HG02623 (cell line): ENCODE measurements at regions not wholly inside any gene's neighbourhood (a gene's known extent, or its start where the extent isn't known, plus 50 kb on each side); places are given as distances from the start of the nearest gene placed in this dataset.

Source experiments
- ATAC-seq: cut with Tn5 transposase; IDR thresholded peaks from one replicate; pipeline ENCODE4 v1.9.1; 2021; ENCODE audit warnings: moderate library complexity; ENCODE audit not compliant: unreplicated experiment

DNA sequence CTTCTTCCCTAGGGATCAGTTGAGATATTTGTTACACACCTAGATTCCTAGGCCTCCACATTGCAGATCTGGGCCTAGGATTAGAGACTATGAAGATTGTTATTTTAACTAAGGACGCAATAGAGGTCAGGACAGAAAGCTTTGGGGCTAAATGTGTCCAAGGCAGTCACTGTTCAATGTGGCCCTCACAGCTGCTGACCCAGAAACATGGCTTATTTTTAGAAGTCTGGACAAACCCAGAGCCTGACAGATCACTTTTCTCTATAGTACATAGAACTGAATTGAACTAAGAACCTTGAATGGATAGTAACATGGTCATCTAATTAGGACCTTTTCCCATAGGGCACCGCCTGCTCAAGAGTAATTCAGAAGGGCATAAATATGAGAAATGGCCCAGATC lies 146.6 kb upstream of the AUTS2 start:
- ATAC-seq: no peak

DNA sequence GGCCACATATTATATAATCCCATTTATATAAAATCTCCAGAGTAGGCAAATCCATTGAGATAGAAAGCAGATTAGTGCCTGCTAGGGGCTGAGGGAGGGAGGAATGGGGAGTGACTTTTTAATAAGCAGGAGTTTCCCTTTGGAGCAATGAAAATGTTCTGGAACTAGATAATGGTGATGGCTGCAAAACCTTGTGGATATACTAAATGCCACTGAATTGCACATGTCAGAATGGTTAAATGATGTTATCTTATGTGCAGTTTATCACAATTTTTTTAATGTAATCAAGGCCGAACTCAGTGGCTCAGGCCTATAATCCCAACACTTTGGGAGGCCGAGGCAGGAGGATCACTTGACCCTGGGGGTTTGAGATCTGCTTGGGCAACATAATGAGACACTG lies 145.5 kb upstream of the AUTS2 start:
- ATAC-seq: no peak

DNA sequence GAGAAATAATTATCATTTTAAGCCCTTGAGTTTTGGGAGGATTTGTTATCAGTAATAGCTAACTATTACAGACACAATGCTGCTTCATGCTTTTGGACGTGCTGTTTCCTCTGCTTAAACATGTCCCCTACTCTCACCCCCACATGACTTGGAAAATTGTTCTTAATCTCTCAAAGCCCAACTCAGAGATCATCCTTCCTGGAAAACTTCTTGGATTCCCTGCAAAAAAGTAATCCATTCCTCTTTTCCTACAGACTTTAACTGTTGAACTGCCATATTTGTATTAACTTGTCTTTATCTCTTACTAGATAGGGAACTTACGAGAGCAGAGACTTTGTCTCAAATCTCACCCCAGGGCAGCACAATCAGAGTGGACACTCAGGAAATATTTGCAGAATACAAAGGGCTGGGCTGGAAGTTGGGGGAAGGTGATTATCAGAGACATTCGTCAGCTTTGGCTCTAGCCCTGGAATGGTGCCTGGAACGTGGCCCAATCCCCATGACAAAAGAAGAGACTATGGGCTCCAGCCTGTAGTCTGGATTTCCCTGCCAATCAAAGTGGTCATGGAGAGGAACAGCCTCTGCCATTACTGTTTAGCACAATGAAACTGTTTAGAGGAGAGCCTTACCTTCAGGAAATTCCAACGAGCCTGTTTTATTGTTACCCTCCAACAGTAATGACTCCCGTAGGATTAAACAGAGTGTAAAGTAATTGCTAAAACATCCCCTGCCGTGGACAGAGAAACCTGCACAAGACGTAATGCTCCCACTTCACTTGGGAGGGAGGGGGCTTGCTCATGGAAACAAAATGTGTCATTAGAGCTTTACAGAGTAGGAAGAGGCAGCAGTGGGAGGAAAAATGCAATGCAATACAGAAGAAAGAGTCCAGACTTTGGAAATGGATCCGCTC lies 140.4 kb upstream of the AUTS2 start:
- ATAC-seq: no peak

DNA sequence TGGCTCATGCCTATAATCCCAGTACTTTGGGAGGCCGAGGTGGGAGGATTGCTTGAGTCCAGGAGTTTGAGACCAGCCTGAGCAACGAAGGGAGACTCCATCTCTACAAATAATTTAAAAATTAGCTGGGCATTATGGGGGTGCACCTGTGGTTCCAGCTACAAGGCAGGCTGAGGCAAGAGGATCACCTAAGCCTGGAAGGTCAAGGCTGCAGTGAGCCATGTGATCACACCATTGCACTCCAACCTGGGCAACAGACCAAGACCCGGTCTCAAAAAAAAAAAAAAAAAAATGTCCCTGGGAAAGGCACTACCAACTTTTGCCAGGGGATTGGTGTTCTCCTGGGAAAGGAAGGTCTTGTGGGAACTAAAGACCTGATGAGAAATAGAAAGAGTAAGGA lies 134.2 kb upstream of the AUTS2 start:
- no peak for ATAC-seq

DNA sequence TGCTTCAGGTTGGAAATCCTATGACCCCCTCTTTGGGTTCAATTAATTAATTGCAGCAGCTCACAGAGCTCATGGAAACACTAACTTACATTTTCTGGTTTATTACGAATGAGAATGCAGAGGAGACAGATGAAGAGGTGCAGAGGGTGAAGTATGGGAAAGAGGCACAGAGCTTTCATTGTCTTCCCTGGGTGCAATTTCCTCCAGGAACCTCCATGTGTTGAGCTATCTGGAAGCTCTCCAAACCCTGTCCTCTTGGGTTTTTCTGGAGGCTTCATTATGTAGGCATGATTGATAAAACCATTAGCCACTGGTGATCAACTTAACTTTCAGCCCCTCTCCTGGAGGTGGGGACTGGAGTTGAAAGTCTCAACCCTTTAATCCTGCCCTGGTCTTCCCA lies 133.0 kb upstream of the AUTS2 start:
- no peak for ATAC-seq

DNA sequence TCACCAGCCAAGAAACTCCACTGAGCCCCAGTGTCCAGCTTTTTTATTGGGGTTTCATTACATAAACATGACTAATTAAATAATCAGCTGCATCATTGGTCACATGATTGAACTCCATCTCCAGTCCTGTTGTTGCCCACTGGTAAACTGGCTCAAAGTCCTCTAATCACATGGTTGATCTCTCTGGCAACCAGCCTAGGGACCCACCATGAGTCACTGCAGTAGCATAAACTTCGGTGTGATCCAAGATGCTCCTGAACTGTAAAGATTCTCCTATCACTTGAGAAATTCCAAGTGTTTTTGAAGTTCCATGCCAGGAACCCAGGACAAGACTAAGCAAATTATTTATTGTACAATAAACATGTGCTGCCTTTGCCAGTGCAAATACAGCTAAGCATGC lies 130.4 kb upstream of the AUTS2 start:
- ATAC-seq: no peak

DNA sequence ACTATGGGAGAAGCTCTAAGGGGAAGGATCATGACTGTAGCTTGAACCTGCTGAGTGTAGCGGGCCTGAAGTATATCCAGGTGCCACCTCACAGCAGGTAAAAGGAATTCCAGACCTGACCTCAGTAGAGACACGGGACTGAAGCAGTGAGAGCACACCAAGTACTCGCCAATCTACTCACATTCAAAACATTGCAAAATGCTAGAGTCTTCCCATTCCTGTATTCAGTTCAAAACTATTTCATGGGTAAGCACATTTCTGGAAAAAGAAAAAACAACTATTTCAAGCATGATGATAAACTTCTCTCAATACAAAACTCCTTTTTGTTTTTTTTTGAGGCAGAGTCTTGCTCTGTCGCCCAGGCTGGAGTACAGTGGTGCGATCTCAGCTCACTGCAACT lies 121.9 kb upstream of the AUTS2 start:
- no peak for ATAC-seq

DNA sequence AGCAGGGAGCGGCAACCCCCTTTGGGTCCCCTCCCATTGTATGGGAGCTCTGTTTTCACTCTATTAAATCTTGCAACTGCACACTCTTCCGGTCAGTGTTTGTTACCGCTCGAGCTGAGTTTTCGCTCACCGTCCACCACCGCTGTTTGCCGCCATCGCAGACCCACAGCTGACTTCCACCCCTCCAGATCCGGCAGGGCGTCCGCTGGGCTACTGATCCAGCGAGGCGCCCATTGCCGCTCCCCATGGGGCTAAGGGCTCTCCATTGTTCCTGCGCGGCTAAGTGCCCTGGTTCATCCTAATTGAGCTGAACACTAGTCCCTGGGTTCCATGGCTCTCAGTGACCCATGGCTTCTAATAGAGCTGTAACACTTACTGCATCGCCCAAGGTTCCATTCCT lies 115.6 kb upstream of the AUTS2 start:
- ATAC-seq: no peak

DNA sequence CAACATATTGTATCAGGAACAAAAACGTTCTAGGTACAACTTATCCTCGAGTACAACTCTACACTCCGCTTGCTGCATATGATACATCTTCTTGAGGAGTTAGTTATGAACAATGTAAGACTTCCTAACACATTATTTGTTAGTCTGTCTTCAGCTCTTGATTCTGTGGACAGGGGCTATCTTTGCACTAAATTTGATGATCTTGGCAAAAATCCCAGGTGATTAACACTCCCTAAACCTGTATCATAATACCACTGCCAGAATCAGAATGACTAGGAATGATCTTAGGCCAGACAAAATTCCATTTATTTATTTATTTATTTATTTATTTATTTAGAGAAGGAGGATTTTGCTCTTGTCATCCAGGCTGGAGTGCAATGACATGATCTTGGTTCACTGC lies 108.7 kb upstream of the AUTS2 start:
- ATAC-seq: no peak

DNA sequence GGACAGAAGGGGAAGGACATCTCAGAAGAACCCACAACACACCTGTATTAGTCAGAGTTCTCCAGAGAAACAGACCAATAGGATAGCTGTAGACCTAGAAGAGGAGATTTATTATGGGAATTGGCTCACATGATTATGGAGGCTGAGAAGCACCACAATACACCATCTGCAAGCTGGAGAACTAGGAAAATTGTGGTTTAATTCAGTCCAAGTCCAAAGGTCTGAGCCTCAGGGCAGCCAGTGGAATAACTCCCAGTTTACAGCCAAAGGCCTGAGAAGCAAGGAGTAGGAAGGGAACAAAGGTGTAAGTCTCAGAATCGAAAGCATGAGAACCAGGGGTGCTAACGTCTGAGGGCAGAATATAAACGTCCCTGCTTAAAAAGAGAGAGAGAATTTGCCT lies 99.6 kb upstream of the AUTS2 start:
- no peak for ATAC-seq

DNA sequence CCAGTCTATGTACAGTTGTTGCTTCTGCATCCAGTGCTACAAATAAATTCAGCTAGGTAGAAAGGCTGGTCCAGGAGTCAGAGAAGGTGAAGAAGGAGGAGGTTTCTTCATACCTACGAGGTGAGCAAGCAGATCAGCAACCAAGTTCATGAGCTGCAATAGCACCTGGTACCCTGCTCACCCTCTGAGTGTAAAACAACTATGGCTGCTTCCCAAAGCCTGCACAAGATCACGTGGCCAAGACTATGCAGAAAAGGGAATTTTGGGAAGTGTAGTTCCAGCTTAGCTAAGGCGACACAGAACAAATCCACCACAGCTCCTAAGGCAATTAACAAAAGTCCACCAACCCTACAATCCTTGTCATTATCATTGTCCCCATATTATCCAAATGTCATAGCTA lies 95.9 kb upstream of the AUTS2 start:
- no peak for ATAC-seq

DNA sequence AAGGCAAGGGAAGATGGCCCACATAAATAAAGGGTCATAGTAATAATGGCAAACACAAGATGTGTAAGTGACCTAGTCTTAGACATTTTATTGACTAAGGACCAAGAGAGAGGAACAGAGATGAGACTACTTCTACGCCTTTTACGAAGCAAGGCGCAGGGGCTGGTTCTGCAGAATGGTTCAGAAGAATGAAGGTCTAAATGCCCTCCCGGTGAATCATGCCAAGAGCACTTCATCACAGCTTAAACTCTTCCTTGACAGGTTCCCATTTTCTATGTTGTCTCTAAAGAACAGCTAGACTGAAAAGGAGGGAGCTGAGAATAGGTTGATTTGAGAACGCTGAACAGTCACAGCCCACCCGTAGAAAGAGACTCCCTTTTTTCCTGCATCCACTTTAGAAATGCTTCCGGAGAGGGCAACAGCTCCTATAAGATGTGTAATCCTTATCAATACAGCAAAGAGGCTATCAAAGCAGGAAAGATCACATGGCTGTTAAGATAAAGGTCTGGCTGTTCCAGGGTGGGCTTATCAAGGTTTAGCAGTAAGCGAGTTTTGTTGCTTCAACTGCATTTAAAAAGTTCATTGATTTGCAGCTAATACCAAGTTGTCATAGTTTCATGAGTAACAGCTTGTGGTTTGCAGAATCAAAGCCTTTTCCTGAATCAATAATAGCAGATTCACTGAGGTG lies 93.4 kb upstream of the AUTS2 start:
- ATAC-seq: no peak

DNA sequence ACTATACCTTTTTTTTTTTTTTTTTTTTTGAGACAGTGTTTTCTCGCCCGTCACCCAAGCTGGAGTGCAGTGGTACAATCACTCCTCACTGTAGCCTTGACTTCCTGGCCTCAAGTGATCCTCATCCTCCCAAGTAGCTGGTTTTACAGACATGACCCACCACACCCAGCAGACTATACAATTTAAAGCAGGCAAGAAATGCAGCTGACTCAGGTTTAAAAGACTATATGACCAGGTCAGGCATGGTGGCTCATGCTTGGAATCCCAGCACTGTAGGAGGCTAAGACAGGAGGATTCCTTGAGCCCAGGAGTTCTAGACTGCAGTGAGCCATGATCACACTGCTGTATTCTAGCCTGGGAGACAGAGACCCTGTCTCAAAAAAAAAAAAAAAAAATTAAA lies 89.5 kb upstream of the AUTS2 start:
- no peak for ATAC-seq

DNA sequence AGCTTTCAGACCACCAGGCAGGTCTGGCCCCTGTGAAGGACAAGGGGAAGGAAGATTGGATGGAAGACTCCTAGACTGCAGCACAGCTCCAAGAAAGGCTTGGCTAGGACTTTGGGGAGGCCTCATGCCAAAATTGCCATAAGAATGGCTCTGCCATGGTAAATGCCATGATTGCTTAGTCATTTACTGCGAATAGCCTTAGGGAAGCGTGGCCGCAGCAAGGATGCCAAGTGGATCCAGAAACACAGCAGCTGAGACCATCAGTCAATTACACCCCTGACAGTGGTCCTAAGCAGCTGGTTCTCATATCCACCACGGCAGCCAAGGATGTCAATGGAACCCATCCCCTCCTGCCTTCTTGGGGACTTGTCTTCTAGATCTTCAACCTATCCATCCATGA lies 88.2 kb upstream of the AUTS2 start:
- no peak for ATAC-seq

DNA sequence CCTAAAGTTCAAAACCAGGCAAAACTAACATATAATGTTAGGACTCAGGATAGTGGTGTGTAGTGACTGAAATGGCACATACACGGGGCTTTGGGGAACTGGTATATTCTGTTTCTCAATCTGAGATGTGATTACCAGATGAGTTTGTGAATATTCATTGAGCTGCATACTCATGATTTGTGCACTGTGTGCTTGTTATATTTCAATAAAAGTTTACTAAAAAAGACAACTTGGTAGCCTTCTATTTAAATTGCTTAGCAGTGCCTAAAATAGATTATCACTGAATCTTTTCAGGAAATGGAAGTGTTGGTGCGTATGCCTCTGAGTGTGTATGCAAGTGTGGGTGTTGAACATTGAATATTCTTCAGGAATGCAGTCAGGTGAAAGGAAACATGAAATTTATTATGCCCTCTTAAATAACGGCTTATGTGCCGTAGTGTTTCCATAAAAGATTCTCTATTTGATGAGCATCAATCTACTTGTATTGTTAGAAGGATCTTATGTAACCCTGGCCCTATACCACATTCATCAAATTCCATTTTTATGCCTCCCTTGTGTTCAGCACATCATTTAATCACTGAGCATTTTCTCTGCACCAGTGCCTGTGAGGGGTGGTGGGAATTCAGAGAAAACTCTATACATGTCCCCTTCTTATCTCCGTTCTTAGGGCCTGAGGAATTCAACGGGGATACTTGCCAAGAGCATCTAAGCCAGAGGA lies 82.6 kb upstream of the AUTS2 start:
- no peak for ATAC-seq

DNA sequence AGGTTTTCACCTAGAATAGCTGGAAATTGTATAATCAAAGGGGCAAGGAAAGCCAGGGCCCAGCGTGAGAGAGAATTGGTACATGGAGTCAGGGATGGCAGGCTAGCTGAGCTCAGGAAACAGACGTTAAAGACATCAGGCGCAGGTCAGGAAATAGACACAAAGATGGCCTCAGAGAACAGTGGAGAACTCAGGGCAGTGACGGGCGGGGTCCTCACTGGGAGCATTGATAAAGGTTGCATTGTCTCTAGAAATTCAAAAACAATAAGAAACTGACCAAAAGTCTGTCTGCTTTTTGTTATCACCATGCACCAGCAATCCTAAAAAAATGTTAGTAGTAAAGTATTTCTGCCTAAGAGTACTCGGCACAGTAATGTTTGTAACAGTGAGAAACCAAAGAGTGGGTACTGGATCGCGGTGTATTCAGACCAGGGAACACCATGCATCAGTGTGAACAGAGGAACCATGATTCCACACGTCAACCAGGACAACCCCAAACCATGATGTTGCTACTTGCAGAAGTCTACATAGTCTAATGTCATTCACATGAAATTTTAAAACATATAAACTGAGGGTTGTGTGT lies 81.9 kb upstream of the AUTS2 start:
- no peak for ATAC-seq

DNA sequence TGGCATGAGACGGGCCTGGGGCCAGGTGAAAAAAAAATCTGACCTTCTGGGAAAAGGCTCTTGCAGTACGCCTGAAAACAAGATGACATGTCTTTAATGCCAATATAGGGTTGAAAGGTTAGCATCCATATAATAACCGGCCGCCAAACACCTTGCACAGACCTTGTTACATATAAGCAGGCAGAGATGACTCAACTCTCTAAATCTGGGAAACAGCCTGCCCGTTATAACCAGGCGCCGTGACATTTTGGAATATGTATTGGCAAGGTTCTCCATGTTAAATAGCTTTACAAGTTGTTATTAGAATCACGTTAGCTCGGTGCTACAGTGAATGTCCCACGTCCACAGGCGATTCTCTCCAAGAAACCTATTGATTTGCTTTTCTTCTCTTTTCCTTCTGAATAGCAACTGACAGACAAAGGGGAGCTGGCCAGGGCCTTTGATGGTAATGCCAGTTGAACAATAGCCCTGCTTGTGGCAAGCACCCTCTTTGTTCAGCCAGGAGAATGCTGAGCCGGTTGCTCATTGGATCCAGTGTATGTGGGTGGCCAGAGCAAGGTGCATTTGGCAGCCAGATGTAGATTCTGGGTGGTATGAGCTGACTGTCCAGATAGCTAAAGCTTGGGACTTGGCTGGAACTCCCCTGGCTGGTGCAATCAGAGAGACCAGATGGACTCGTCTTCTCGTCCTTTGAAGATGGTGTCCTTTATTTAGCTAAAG lies 80.1 kb upstream of the AUTS2 start:
- no peak for ATAC-seq

DNA sequence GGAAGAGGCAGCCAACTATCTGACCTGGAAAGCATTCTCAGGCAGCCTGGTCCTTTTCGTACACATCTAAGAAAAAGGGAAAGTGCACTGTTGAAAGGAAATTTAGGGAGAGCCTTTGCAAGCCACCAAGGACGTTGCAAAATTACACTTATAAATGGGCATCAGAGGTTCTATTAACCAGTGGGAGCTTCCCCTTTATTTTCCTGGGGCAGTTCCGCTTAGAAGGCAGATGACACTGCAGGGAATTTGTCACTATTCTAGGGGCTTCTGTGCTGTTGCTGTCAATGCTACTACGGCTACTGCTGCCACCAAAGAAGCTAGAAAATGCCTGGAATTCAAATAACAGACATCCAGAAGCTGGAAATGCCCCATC lies 79.6 kb upstream of the AUTS2 start:
- no peak for ATAC-seq

DNA sequence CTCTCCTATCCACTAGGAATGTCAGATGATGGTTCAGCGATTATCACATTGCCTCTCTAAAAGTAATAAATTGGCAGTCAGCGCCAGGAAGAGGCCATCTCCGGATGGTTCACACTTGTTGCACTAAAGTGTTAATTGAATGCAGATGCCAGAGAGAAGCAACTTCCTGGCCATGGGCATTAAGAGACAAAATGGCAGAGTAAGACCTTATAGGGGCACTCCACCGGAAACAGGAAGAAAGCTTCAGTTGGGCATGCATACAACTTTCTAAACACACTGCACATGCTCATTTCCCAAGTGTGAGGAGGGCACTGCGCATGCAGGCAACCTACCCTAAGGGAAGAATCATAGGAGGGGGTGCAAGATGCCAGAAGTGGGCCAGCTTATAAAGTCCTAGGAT lies 71.7 kb upstream of the AUTS2 start:
- no peak for ATAC-seq

DNA sequence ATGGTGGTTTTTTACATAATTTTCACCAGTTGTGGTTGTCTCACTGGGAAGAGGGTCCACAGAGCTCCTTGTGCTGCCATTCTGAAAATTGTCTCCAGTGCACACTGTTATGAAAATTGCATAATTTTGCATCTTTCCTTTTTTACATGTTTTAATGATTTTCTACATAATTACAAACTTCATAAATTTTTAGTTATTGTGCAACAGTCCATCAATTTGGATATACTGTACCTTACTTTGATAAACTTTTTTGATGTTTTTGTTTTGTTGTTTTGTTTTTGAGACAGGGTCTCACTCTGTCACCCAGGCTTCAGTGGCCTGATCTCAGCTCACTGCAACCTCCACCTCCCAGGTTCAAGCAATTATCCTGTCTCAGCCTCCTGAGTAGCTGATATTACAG lies 70.6 kb upstream of the AUTS2 start:
- ATAC-seq: no peak

DNA sequence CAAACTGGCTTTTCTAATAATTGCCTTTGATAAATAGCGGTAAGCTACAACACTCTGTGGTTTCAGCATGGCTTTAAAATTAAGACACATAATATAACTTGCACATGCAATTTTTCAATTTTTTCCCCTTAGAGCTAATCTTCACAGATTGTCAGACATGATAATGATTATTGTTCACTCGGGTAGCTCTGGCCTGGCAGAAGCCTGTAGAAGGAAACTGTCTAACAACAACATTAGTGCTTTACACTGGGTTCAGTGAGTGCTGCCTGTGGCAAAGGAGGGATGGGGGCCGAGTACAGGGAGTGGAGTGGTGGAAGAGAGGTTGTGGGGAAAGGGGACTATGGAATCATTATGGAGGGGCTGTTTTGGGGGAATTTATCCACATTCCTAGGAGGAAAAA lies 67.2 kb upstream of the AUTS2 start:
- no peak for ATAC-seq
